T-helper 1 cell (primary cell): ENCODE measurements at regions not wholly inside any gene's neighbourhood (a gene's known extent, or its start where the extent isn't known, plus 50 kb on each side); places are given as distances from the start of the nearest gene placed in this dataset.

ENCODE experiments used
- DNase-seq, 5 donors: peaks; one replicate each; pipeline ENCODE4 v3.0.0-alpha.2; 2012 to 2020

GRCh38 chr11:127677660-127678425 lies 677.3 kb upstream of the KIRREL3 start:
- no peak for DNase-seq

- DNase-seq: no peak
These were observed 675.0 kb upstream of the KIRREL3 start for GRCh38 chr11:127675581-127675980.

DNA sequence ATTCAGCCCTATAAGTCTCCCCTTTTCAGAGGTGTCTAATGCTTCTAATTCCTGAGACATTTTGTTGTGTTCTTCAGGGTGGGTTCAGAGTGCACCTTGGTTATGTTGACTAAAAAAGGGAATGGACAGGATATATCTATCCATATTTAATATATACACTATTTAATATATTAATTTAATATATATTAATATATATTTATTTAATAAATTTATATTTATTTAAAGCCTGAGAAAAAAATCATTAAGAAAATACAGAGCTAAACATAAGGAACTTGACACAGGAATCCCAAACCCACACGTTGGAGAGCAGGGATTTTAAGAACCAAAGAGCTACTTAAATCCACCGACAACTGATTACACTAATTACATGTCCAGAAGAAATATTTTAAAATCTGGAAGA lies 674.2 kb upstream of the KIRREL3 start:
- no peak for DNase-seq

- no peak for DNase-seq
These were observed 670.0 kb upstream of the KIRREL3 start for GRCh38 chr11:127670374-127671119.

DNA sequence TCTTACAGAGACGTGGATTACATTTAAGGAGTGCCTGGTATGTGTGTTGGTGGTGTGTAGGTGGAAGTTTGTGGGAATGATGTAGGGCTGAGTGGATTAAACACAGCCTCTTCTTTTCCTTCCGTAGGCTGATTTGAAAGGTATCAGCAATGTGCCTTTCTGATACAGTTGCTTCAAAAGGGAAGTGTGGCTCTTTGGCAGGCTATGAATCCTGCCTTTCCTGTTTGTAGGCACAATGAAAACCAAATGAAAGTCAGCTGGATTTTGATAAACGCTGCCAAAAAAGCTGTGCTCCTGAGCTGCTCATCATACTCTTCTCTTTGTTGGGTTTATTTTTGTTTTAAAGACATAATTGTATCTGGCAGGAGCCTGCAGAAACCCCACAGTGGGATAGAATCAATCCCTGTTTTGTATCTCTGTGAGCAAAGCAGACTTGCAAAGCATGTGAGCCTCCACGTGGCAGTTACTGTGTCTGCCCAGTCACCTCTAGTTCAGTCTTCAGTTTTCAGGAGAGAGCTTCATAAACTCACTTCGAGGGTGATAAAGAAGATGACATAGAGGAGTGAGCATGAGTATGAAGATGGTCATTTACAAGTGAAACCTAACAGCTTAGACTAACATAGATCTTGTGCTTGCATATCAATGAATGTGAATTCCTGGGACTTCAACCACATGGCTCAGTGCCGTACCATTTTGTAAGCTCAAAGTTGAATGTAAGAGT lies 655.7 kb upstream of the KIRREL3 start:
- DNase-seq: no peak

DNA sequence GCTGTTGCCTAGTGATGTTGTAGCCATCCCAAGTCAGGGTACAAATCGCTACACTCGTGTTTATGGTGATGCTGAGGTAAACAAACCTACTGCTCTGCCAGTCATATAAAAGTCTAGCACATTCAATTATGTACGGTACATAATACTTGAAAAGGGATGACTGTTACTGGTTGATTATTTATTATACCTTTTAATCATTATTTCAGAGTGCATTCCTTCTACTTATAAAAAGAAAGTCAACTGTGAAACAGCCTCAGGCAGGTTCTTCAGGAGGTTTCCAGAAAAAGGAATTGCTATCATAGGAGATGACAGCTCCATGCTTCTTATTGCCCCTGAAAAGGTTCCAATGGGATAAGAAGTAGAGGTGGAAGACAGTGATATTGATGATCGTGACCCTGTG lies 652.5 kb upstream of the KIRREL3 start:
- no peak for DNase-seq

- no peak for DNase-seq
These were observed 651.3 kb upstream of the KIRREL3 start for GRCh38 chr11:127651888-127652221.

DNA sequence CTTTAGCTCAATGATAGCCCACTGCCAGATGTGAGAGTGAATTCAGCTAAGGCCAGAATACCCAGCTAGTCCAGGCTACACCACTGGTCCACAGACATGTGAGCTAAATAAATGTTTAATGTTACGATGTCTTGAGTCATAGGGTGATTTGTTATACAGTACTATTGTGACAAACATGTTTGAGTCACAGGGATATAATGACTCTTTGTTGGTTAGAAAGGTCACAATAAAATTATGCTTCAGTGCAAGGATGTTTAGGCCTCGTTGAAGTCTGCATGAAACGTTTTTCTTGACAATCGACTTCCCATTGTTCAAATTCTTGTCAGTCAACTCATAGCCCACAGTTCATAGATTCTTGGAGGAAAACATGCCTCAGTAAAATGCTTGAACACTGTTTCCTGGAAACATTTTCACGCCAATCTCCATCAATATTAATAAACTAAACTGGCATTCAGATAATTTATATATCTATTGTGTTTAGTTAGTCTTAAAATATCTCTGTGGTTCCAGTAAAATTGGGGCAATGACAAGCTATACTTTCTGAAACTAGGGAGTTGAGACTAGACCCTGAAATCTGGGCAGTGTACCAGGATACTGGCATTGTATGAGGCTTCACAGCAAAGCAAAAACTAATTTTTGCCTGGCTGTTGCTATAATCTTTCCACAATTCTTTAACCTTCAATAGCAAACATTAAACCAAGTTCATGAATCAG lies 650.8 kb upstream of the KIRREL3 start:
- DNase-seq: no peak

- DNase-seq: no peak
These were observed 649.4 kb upstream of the KIRREL3 start for GRCh38 chr11:127649958-127650357.

GRCh38 chr11:127649071-127649470 lies 648.5 kb upstream of the KIRREL3 start:
- no peak for DNase-seq

DNA sequence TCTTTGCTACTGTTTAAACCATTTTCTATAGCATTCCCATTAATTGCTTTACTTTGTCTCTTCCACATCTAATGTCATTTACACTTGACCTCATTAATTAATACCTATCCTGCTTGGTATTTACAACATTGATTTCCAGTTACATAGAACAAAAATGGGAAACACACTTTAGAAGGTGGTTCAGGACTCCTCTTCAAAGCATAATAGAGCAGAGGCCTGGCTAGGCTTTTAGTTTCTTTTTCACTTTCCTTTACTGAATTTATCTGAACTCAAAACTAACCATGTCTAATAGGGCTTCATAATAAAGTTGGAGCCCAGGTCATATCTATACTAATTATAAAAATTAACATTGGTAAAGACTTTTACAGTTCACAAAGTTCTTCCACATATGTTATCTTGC lies 648.0 kb upstream of the KIRREL3 start:
- DNase-seq: no peak

GRCh38 chr11:127644366-127644765 lies 643.8 kb upstream of the KIRREL3 start:
- no peak for DNase-seq

DNA sequence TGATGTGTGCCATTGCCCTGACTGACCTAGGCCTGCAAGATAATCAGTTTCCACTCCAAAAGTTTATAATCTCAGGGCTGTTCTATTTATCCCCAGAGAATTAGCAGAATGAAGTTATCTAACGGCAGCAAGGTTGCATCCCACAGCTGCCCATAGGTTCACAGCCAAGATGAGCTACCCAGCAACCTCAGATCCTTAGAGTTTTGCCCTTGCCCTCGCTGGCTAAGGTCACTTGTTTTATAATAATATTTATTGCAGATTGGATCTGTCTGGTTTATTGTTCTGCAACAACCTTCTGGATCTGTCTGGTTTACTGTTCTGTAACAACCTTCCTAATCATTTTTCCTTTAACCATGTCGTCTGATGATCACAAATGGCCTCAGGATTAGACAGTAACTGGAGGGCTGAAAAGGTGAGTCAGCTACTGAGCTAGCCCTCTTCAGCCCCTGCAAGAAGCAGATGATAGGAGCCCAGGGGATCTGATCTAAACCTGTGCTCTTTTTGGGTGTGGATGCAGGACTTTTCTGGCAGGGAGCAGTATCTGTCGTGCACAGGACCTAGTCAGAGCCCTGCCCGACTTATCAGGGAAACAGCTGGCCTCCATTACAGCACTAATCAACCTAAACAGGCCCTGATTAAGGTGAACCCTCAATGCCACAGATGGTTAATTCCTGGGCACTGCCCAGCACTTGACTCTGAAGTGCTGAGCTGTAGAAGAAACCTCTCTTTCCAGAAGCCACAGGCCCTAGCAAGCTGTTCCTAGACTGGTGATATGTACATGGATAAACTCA lies 642.9 kb upstream of the KIRREL3 start:
- DNase-seq: no peak

DNA sequence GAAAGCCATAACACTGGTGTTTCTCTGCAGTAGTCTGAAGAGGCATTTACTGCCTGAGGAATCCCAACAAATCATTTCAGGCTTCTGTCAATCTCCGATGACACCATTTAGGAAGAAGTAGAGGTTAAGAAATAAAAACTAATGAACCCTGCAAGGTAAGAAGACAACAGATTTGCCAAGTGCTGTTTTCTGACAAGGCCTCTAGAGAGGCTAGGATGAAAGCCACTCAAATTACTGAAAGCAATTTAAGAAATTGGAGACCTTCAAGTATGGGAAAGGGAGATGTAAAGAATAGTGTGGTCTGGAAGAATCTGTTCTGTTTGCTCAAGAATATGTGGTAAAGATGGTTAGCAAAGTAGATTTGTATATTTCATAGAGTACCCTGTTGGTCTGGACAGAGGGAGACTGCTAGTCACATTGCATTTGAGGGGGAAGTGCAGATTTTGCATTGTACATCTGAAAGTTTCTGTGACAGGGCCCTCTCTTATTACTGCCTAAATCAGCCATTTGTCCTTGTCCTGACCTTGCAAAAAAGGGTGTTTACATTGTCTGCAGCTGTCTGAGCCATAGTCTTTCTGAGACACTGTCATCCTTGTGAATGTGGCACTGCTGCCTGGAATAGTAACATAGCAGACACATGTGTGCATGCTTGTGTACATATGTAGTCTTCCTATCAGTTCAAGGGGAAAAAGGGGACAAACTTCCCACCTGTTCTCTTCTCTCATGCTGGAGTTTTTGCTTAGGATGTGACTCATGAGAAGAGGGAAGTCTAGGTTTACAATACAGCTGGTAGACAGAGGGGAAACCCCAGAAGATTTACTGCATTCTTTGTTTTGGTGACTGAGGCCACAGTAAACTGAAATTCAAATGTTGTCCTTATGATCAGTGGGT lies 640.2 kb upstream of the KIRREL3 start:
- no peak for DNase-seq

- no peak for DNase-seq
These were observed 639.3 kb upstream of the KIRREL3 start for GRCh38 chr11:127639916-127640315.

DNA sequence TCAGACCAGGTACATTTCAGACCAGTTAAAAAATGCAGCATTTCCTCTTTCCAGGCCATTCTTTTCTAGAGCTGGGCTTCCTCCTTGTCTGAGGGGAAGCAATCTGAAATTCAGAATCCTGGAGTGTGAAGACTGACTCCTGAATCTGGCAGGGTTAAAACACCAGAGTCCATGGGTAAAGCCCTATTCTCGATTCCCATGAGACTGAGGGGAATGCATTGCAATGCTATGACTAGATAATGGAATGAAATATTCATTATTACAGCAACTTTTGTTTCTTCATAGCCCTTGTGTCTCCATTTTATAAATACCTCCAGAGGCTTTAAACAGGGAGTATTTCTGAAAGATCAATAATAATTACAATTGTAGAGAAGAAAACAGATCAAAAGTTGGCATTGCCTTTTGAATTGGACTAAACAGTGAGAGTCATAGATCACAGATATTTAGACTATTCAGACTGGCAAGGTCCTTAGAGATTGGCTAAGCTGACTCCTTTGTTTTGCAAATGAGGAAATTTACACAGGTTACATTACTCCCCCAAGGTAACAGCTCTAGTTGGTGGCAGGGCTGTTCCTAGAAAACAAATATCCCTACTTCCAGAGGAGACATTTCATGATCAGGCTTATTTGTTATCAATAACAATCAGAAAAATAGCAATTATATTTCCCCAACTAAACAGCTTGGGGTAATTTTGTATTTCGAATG lies 632.6 kb upstream of the KIRREL3 start:
- no peak for DNase-seq

- no peak for DNase-seq
These were observed 632.0 kb upstream of the KIRREL3 start for GRCh38 chr11:127632546-127632945.

- no peak for DNase-seq
These were observed 631.4 kb upstream of the KIRREL3 start for GRCh38 chr11:127631974-127632373.

GRCh38 chr11:127629200-127629599 lies 628.6 kb upstream of the KIRREL3 start:
- no peak for DNase-seq

- DNase-seq: no peak
These were observed 627.9 kb upstream of the KIRREL3 start for GRCh38 chr11:127628458-127628785.
